ENCODE measurements at regions not wholly inside any gene's neighbourhood (a gene's known extent, or its start where the extent isn't known, plus 50 kb on each side); places are given as distances from the start of the nearest gene placed in this dataset.

DNA sequence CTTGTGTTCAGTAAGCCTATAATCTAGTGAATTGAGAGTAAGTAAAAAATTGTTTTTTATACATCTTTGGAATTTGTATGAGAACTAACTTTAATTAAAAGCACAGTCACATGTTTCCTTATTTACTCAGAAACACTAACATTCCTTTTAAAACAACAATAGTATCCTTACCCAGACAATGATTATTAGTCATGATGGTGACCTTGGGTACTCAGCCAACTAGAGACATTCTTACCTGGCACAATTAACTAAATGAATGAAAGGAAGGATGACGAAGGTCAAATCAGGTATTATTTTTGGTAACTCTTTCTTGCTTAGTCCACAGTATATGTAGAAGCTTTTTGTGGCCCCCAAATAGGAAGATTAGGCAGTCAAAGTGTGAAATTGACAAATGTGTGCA lies 901.0 kb downstream of the FAT4 start:
- no peak overlapping the region for H3K9ac ChIP-seq (ENCODE audit: low read depth, low read length)
- H3K9me3 ChIP-seq (ENCODE audit: insufficient read depth, low read depth, low read length), result no peaks in the 10 kb centered on the region
- H3K4me1 ChIP-seq (ENCODE audit: insufficient read depth, low read length), result no peaks in the 10 kb centered on the region
- no peak overlapping the region for H3K27ac ChIP-seq (ENCODE audit: low read length)
- no peak overlapping the region for H3K4me3 ChIP-seq (ENCODE audit: low read length)
- H3K27me3 ChIP-seq (ENCODE audit: insufficient read depth, low read length), result no peaks in the 10 kb centered on the region
- no peaks in the 10 kb centered on the region for H3K36me3 ChIP-seq (ENCODE audit: insufficient read depth, low read depth, low read length)

DNA sequence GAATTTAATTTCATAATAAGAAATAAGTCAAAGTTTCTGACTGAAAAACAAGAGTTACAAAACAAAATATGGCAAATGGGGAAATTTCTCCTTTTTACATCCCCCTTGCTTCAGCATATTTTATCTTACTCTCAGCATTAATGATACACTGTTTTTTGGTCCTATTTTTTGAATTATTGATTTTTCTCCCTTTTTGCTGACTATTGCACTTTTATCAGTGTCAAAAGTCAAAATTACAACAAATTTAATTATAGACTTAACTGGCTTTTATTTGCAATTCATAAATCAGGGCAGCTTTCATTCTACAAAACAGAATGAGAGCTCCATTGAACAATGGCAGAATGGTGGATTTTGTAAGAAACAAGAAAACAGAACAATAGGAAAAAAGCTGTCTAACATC lies 901.9 kb downstream of the FAT4 start:
- no peak overlapping the region for H3K9ac ChIP-seq (ENCODE audit: low read depth, low read length)
- H3K36me3 ChIP-seq (ENCODE audit: insufficient read depth, low read depth, low read length), result no peaks in the 10 kb centered on the region
- no peaks in the 10 kb centered on the region for H3K9me3 ChIP-seq (ENCODE audit: insufficient read depth, low read depth, low read length)
- H3K4me3 ChIP-seq (ENCODE audit: low read length), result no peak overlapping the region
- no peaks in the 10 kb centered on the region for H3K4me1 ChIP-seq (ENCODE audit: insufficient read depth, low read length)
- H3K27me3 ChIP-seq (ENCODE audit: insufficient read depth, low read length), result no peaks in the 10 kb centered on the region
- H3K27ac ChIP-seq (ENCODE audit: low read length), result no peak overlapping the region

DNA sequence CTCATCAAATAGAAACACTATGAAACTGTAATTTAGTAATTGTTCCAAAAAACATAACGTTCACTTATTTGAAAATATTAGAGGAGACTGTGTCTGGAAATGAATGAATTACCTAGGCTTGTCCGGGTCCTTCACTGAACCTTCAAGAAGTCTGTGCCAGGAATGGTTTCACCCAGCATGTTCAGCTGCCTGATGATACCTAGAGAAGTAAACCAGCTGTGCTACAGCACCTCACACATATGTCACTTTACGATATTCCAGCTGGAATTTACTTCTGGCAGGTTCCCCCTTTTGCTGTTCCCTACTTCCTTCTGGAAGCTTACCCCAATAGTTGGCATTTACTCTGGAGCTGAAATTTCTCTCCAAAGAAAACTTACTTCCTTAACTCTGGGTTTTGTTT lies 906.5 kb downstream of the FAT4 start:
- Histone ChIP-seq H3K27me3 (ENCODE audit: insufficient read depth, low read length) (no peaks in the 10 kb centered on the region), H3K4me3 (ENCODE audit: low read length) (no peak overlapping the region), H3K27ac (ENCODE audit: low read length) (no peak overlapping the region), H3K9ac (ENCODE audit: low read depth, low read length) (no peak overlapping the region), H3K9me3 (ENCODE audit: insufficient read depth, low read depth, low read length) (no peaks in the 10 kb centered on the region), H3K36me3 (ENCODE audit: insufficient read depth, low read depth, low read length) (no peaks in the 10 kb centered on the region), H3K4me1 (ENCODE audit: insufficient read depth, low read length) (no peaks in the 10 kb centered on the region)

DNA sequence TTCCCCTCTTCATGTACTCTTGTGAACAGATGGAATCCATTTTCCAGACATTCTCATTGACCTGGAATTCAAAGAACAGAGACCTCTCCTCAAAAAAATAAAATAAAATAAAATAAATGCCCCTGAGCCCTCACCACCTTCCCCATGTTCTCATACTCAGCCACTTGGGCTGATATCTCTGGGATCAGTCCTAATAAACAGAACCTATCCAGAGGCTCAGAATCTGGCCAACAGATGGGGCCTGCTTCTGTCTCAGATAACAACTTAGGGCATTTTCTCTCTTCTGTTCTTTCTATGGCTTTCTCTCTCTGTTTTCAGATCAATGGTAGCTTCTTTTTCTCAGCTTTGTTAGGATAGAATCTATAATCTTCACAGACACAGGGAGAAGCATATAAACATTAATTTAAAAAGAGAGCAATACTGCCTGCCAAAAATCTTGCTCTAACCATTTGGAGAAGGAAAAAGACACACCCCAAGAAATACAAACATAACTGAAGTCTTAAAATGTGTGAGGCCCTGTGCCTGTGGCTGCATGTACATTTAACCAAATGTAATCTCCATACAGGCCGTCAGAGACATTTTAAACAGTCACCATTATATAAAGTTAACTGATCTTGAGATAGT lies 907.1 kb downstream of the FAT4 start:
- Histone ChIP-seq H3K4me3 (ENCODE audit: low read length) (no peak overlapping the region), H3K27me3 (ENCODE audit: insufficient read depth, low read length) (no peaks in the 10 kb centered on the region), H3K9ac (ENCODE audit: low read depth, low read length) (no peak overlapping the region), H3K36me3 (ENCODE audit: insufficient read depth, low read depth, low read length) (no peaks in the 10 kb centered on the region), H3K27ac (ENCODE audit: low read length) (no peak overlapping the region), H3K4me1 (ENCODE audit: insufficient read depth, low read length) (no peaks in the 10 kb centered on the region), H3K9me3 (ENCODE audit: insufficient read depth, low read depth, low read length) (no peaks in the 10 kb centered on the region)

DNA sequence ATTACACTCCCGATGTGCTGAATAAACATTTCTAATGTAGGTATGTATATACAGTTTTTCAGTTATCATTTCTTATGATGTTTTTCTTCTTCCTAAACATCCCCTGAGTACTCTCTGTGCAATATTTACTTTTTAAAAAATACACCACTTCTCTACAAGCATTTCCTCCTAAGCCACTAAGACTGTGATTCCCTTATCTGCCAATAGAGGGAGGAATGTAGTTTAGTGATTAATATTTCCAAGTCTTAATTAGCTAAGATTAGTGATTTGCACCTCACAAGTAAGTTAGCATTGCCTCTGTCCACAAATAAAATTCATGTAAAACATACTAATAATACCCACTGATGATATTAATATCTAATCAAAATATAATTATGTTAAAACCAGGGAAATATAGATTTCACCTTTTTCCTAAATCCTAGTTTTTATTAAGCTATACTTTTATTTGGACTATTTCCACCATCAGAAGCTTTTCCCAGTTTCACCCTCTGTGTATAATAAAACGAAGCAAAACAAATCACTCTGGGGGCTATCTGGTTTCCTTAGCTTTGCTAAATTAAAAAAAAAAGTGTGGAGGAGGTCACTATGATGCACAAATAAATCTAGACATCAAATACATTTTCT lies 909.1 kb downstream of the FAT4 start:
- Histone ChIP-seq H3K4me1 (ENCODE audit: insufficient read depth, low read length) (no peaks in the 10 kb centered on the region), H3K4me3 (ENCODE audit: low read length) (no peak overlapping the region)

DNA sequence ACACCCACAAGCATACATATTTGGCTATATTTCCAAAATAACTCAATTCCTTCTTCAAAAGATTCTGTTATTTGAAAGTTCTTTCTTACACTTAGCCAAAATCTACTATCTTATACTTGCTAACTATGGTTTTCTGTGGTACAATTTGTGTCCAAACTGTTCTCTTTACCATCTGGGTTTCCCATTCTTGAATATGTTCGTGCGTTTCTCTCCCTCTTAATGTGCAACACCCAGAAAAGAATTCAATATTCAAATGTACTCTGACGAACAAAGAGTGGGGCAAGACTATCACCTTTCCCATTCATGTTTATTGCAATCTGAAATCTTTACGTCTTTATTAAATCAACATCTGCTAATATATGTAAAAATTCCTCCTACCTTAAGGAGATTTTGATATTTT lies 912.7 kb downstream of the FAT4 start:
- Histone ChIP-seq H3K4me1 (ENCODE audit: insufficient read depth, low read length) (no peaks in the 10 kb centered on the region), H3K36me3 (ENCODE audit: insufficient read depth, low read depth, low read length) (no peaks in the 10 kb centered on the region)

More for the DNA sequence above, 909.1 kb downstream of the FAT4 start:
- Histone ChIP-seq H3K27ac (ENCODE audit: low read length) (no peak overlapping the region), H3K9me3 (ENCODE audit: insufficient read depth, low read depth, low read length) (no peaks in the 10 kb centered on the region), H3K9ac (ENCODE audit: low read depth, low read length) (no peak overlapping the region), H3K36me3 (ENCODE audit: insufficient read depth, low read depth, low read length) (no peaks in the 10 kb centered on the region), H3K27me3 (ENCODE audit: insufficient read depth, low read length) (no peaks in the 10 kb centered on the region)

DNA sequence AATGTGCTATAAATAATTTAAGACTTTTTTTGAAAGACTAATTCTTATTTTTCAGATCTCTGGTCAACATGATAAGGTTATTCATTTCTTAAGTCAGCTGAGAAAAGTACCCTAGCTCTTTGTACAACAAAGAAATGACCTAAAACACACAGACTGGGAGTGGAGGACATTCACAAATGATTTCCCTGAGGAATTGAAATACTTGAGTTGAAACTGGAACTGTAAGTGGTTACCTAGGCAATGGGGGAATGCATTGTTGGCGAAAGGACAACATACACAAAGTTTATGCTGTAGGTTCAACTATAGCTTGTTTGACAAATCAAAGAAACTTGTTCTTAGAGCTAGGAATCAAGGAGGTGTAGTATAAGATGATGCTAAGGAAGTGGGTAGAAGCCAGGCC lies 915.5 kb downstream of the FAT4 start:
- Histone ChIP-seq H3K4me1 (ENCODE audit: insufficient read depth, low read length) (no peaks in the 10 kb centered on the region), H3K27me3 (ENCODE audit: insufficient read depth, low read length) (no peaks in the 10 kb centered on the region), H3K27ac (ENCODE audit: low read length) (no peak overlapping the region), H3K36me3 (ENCODE audit: insufficient read depth, low read depth, low read length) (no peaks in the 10 kb centered on the region), H3K9me3 (ENCODE audit: insufficient read depth, low read depth, low read length) (no peaks in the 10 kb centered on the region), H3K9ac (ENCODE audit: low read depth, low read length) (no peak overlapping the region), H3K4me3 (ENCODE audit: low read length) (no peak overlapping the region)

More for the DNA sequence above, 912.7 kb downstream of the FAT4 start:
- Histone ChIP-seq H3K27me3 (ENCODE audit: insufficient read depth, low read length) (no peaks in the 10 kb centered on the region), H3K9me3 (ENCODE audit: insufficient read depth, low read depth, low read length) (no peaks in the 10 kb centered on the region), H3K27ac (ENCODE audit: low read length) (no peak overlapping the region), H3K4me3 (ENCODE audit: low read length) (no peak overlapping the region), H3K9ac (ENCODE audit: low read depth, low read length) (no peak overlapping the region)

DNA sequence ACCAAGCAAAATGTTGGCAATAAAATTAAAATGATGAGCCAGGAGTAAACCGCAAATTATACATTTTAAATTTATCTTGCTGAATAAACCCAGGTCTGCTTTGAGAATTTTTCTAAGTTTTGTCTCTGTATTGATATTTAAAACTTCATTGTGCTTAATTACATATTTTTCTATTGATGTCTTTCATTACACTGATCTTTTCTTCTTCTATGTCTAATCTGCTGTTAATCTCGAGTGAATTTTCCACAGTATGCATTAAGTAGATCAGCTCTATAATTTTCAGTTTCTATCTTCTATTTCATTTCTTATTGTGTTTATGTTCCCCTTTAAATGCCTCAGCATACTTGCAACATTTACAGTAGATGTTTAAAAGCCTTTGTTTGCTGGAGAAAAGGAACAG lies 918.7 kb downstream of the FAT4 start:
- Histone ChIP-seq H3K4me3 (ENCODE audit: low read length) (no peak overlapping the region), H3K4me1 (ENCODE audit: insufficient read depth, low read length) (no peaks in the 10 kb centered on the region), H3K36me3 (ENCODE audit: insufficient read depth, low read depth, low read length) (no peaks in the 10 kb centered on the region), H3K27ac (ENCODE audit: low read length) (no peak overlapping the region), H3K27me3 (ENCODE audit: insufficient read depth, low read length) (no peaks in the 10 kb centered on the region), H3K9me3 (ENCODE audit: insufficient read depth, low read depth, low read length) (no peaks in the 10 kb centered on the region), H3K9ac (ENCODE audit: low read depth, low read length) (no peak overlapping the region)

DNA sequence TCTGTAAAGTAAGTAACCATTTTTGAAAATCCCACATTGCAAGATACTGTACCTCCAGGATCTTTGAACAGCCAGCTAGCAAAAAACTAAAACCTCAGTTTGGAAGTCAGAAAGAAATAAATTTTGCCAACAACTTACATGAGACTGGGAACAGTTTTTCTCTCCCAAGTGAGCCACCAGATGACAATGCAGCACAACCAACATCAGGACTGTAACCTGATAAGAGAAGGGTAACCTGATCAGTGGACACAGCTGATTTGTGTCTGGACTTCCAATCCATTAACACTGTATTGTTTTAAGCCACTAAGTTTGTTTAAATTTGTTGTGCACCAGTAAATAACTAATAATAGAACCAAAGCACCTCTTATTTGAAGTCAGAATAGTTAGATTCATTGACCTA lies 923.3 kb downstream of the FAT4 start:
- Histone ChIP-seq H3K27me3 (ENCODE audit: insufficient read depth, low read length) (no peaks in the 10 kb centered on the region), H3K4me1 (ENCODE audit: insufficient read depth, low read length) (no peaks in the 10 kb centered on the region), H3K27ac (ENCODE audit: low read length) (no peak overlapping the region), H3K9me3 (ENCODE audit: insufficient read depth, low read depth, low read length) (no peaks in the 10 kb centered on the region), H3K4me3 (ENCODE audit: low read length) (no peak overlapping the region), H3K36me3 (ENCODE audit: insufficient read depth, low read depth, low read length) (no peaks in the 10 kb centered on the region), H3K9ac (ENCODE audit: low read depth, low read length) (no peak overlapping the region)

DNA sequence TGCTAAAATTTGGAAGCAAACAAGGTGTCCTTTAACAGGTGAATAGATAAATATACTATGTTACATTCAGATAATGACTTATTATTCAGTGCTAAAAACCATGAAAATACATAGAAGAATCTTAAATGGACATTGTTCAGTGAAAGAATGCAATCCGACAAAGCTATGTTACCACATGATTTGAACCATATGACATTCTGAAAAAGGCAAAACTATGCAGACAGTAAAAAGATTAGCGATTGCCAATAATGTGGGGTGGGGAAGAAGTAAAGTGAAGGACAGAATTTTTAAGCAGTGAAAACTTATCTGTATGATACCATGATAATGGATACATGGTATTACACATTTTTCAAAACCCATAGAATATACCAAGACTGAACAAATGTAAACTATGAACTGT lies 926.9 kb downstream of the FAT4 start:
- no peak overlapping the region for H3K9ac ChIP-seq (ENCODE audit: low read depth, low read length)
- no peaks in the 10 kb centered on the region for H3K9me3 ChIP-seq (ENCODE audit: insufficient read depth, low read depth, low read length)
- H3K27me3 ChIP-seq (ENCODE audit: insufficient read depth, low read length), result no peaks in the 10 kb centered on the region
- H3K27ac ChIP-seq (ENCODE audit: low read length), result no peak overlapping the region
- H3K4me3 ChIP-seq (ENCODE audit: low read length), result no peak overlapping the region
- no peaks in the 10 kb centered on the region for H3K4me1 ChIP-seq (ENCODE audit: insufficient read depth, low read length)
- H3K36me3 ChIP-seq (ENCODE audit: insufficient read depth, low read depth, low read length), result no peaks in the 10 kb centered on the region

DNA sequence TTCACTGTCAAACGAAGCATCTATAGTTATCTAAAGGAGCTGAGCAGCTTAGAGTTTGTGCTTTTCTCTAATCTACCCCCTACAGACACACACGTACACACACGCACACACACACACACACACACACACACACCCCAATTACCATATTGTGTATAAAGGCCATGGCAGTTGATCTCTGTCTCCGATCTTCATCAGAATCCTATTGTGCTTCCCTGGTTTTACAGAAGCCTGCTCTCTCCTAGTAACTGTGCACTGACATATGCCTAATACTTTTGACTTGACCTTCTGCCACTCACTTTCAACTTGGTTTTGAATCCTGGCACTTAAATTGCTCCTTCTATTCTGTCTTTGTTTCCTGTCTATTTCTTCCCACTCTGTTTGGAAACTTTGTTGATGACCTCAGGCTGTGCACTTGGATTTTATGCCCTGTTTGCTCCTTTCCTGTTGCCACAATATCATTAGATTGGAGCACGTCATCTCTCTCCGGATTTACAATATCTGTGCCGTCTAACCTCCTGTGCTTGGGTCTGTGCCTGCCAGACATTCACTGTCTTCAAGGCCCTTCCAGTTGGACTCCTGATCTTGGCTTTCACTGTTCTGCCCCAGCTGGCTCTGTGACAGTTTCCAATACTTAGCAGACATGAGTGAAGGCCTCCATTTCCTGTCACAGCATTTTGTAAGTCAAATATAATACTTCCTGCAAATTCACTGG lies 928.1 kb downstream of the FAT4 start:
- Histone ChIP-seq H3K4me3 (ENCODE audit: low read length) (no peak overlapping the region), H3K27me3 (ENCODE audit: insufficient read depth, low read length) (no peaks in the 10 kb centered on the region), H3K27ac (ENCODE audit: low read length) (no peak overlapping the region), H3K36me3 (ENCODE audit: insufficient read depth, low read depth, low read length) (no peaks in the 10 kb centered on the region), H3K9me3 (ENCODE audit: insufficient read depth, low read depth, low read length) (no peaks in the 10 kb centered on the region), H3K4me1 (ENCODE audit: insufficient read depth, low read length) (no peaks in the 10 kb centered on the region), H3K9ac (ENCODE audit: low read depth, low read length) (no peak overlapping the region)

DNA sequence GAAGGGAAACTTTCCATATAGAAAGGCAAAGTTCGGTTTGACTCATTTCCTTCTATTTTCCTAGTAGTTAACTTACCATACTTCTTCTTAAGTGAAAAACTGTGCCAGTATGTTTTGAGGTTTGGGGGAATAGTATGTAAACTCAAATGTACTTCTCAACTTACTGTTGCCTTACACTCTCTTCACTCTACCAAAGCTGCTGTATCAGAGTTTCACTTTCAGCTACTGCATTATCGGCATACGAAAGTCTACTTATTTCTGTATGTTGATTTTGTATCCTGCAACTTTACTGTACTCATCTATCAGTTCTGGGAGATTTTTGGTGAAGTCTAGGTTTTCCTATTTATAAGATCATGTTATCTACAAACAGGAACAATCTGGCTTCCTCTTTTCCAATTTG lies 932.7 kb downstream of the FAT4 start:
- Histone ChIP-seq H3K4me3 (ENCODE audit: low read length) (no peak overlapping the region), H3K4me1 (ENCODE audit: insufficient read depth, low read length) (no peaks in the 10 kb centered on the region), H3K27ac (ENCODE audit: low read length) (no peak overlapping the region), H3K9ac (ENCODE audit: low read depth, low read length) (no peak overlapping the region), H3K36me3 (ENCODE audit: insufficient read depth, low read depth, low read length) (no peaks in the 10 kb centered on the region), H3K9me3 (ENCODE audit: insufficient read depth, low read depth, low read length) (no peaks in the 10 kb centered on the region), H3K27me3 (ENCODE audit: insufficient read depth, low read length) (no peaks in the 10 kb centered on the region)

Measured in iPS-20b (cell line).